Neuronal stem cell (in vitro differentiated cells): ENCODE measurements at regions not wholly inside any gene's neighbourhood (a gene's known extent, or its start where the extent isn't known, plus 50 kb on each side); places are given as distances from the start of the nearest gene placed in this dataset.
A peak's percentile ranks its signal among the peaks of the same experiment; 100 is the strongest.

Experiments
- DNase-seq: peaks from one replicate; pipeline ENCODE4 v3.0.0-alpha.2; 2013; ENCODE audit warnings: low spot score
- H2AFZ ChIP-seq: one replicate; pipeline ENCODE4 v1.6.1; 2013; ENCODE audit warnings: mild to moderate bottlenecking, low read length, inconsistent platforms
- H2AK5ac ChIP-seq: 2 replicates; pipeline ENCODE4 v1.6.1; 2013; ENCODE audit warnings: low read depth, mild to moderate bottlenecking, inconsistent platforms, low read length, moderate library complexity, mixed read lengths
- H2BK120ac ChIP-seq: 2 replicates; pipeline ENCODE4 v1.6.1; 2013; ENCODE audit warnings: low read depth, mild to moderate bottlenecking, inconsistent platforms, low read length, moderate library complexity, mixed read lengths
- H2BK12ac ChIP-seq: one replicate; pipeline ENCODE4 v1.6.1; 2013; ENCODE audit warnings: low read length, inconsistent platforms
- H2BK15ac ChIP-seq: 2 replicates; pipeline ENCODE4 v1.6.1; 2013; ENCODE audit warnings: mild to moderate bottlenecking, low read length, inconsistent platforms, mixed read lengths
- H2BK5ac ChIP-seq: one replicate; pipeline ENCODE4 v1.6.1; 2013; ENCODE audit warnings: inconsistent platforms, mild to moderate bottlenecking, low read length, moderate library complexity
- H3K14ac ChIP-seq: one replicate; pipeline ENCODE4 v1.6.1; 2013; ENCODE audit warnings: low read length, inconsistent platforms
- H3K18ac ChIP-seq: 2 replicates; pipeline ENCODE4 v1.6.1; 2013; ENCODE audit warnings: low read length, inconsistent platforms
- H3K23ac ChIP-seq: 2 replicates; pipeline ENCODE4 v1.6.1; 2013; ENCODE audit warnings: low read depth, mild to moderate bottlenecking, mixed read lengths, low read length, inconsistent platforms; ENCODE audit not compliant: poor library complexity
- H3K27ac ChIP-seq: replicated peaks from 3 replicates; pipeline ENCODE4 v1.5.1; 2013; ENCODE audit warnings: low read length, inconsistent platforms
- H3K27me3 ChIP-seq, 3 experiments: 2 replicates each; pipeline ENCODE4 v1.6.1; 2013; ENCODE audit warnings: low read length in 3 of 3, mild to moderate bottlenecking in 2 of 3, inconsistent platforms in 1 of 3, low read depth in 1 of 3, mixed read lengths in 1 of 3, moderate library complexity in 1 of 3; ENCODE audit not compliant: control insufficient read depth in 3 of 3, insufficient read depth in 3 of 3
- H3K36me3 ChIP-seq, 2 donors: replicated peaks in 1 of 2; 2 replicates each; pipeline ENCODE4 v1.6.1; 2013; ENCODE audit warnings: low read length in 2 of 2; ENCODE audit not compliant: control insufficient read depth in 2 of 2, insufficient read depth in 2 of 2
- H3K4ac ChIP-seq: 2 replicates; pipeline ENCODE4 v1.6.1; 2013; ENCODE audit warnings: inconsistent platforms, mild to moderate bottlenecking, low read length, moderate library complexity
- H3K4me1 ChIP-seq, 2 donors: 1 replicate in 1 of 2; 2 replicates in 1 of 2; pipeline ENCODE4 v1.6.1; 2013; ENCODE audit warnings: low read length in 2 of 2, low read depth in 1 of 2; ENCODE audit not compliant: control insufficient read depth in 2 of 2, insufficient read depth in 1 of 2
- H3K4me2 ChIP-seq: one replicate; pipeline ENCODE4 v1.6.1; 2013; ENCODE audit warnings: mild to moderate bottlenecking, low read length, inconsistent platforms; ENCODE audit not compliant: insufficient read depth, poor library complexity, severe bottlenecking
- H3K4me3 ChIP-seq, 2 donors: 2 replicates each; pipeline ENCODE4 v1.5.1; 2013; ENCODE audit warnings: low read length in 2 of 2, mild to moderate bottlenecking in 2 of 2, inconsistent platforms in 1 of 2, moderate library complexity in 1 of 2
- H3K79me1 ChIP-seq: one replicate; pipeline ENCODE4 v1.6.1; 2013; ENCODE audit warnings: low read depth, mild to moderate bottlenecking, inconsistent platforms, low read length, moderate library complexity
- H3K9ac ChIP-seq: one replicate; pipeline ENCODE4 v1.6.1; 2013; ENCODE audit warnings: mild to moderate bottlenecking, low read depth, low read length, inconsistent platforms; ENCODE audit not compliant: poor library complexity
- H3K9me3 ChIP-seq, 2 donors: replicated peaks in 1 of 2; 2 replicates each; pipeline versions ENCODE3 to v1.6.1; 2013; ENCODE audit warnings: low read length in 2 of 2, mild to moderate bottlenecking in 2 of 2, inconsistent platforms in 1 of 2, low read depth in 1 of 2, mixed read lengths in 1 of 2, moderate library complexity in 1 of 2; ENCODE audit not compliant: control insufficient read depth in 2 of 2, insufficient read depth in 1 of 2
- H4K8ac ChIP-seq: one replicate; pipeline ENCODE4 v1.6.1; 2013; ENCODE audit warnings: low read depth, mild to moderate bottlenecking, inconsistent platforms, low read length, moderate library complexity
- H4K91ac ChIP-seq: one replicate; pipeline ENCODE4 v1.6.1; 2013; ENCODE audit warnings: low read length, low read depth, mild to moderate bottlenecking, inconsistent platforms; ENCODE audit not compliant: poor library complexity
- WGBS, 2 donors: extraction: QIAGEN DNeasy Blood & Tissue Kit; methylation state at CpG; one replicate each; pipeline ENCODE4 v1.1.7; 2013; ENCODE audit warnings: missing lambda C conversion rate in 2 of 2, mixed read lengths in 1 of 2; ENCODE audit not compliant: insufficient read length in 2 of 2, insufficient replicate concordance in 1 of 2; ENCODE audit errors: extremely low coverage in 2 of 2; 5-methylcytosine and 5-hydroxymethylcytosine counted together

DNA sequence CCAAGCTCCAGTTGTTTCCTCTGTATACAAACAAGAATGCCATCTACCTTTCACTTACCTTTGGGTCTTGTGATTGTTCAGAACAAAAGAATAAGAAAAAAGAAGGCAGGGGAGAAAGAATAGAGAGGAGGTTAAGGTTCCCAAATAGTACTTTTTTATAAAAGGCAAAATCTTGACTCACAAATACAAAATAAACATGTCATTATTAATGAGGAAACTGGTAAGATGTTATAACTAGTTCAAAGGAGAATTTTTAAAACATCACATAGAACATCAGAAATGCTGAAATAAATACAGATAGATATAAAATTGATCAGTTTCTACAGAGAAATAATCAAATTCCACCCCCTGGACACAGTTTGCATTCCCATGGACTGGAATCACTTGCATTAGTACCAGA is 446.7 kb upstream of the CCDC196 start:
- no peak overlapping the region for H3K27ac ChIP-seq
- H4K8ac ChIP-seq = no peak overlapping the region
- H3K4me1 ChIP-seq = peaks cover 0 to 7% of the 10 kb centered on the region in 2 donors
- H3K4me3 ChIP-seq = no peak overlapping the region
- H3K14ac ChIP-seq = no peak overlapping the region
- no peak overlapping the region for H3K18ac ChIP-seq
- H2BK12ac ChIP-seq = no peak overlapping the region
- H3K9me3 ChIP-seq = no peaks in the 10 kb centered on the region
- no peak overlapping the region for H2BK5ac ChIP-seq
- no peak overlapping the region for H3K4me2 ChIP-seq
- no peaks in the 10 kb centered on the region for H3K79me1 ChIP-seq
- no peak overlapping the region for H2BK15ac ChIP-seq
- H2BK120ac ChIP-seq = no peak overlapping the region
- no peak overlapping the region for H3K4ac ChIP-seq
- H3K9ac ChIP-seq = no peak overlapping the region
- no peak overlapping the region for H2AK5ac ChIP-seq
- H2AFZ ChIP-seq = no peak overlapping the region
- no peaks in the 10 kb centered on the region for H3K36me3 ChIP-seq
- H3K27me3 ChIP-seq = no peaks in the 10 kb centered on the region
- H4K91ac ChIP-seq = no peak overlapping the region
- no peak for DNase-seq
- H3K23ac ChIP-seq = no peak overlapping the region

DNA sequence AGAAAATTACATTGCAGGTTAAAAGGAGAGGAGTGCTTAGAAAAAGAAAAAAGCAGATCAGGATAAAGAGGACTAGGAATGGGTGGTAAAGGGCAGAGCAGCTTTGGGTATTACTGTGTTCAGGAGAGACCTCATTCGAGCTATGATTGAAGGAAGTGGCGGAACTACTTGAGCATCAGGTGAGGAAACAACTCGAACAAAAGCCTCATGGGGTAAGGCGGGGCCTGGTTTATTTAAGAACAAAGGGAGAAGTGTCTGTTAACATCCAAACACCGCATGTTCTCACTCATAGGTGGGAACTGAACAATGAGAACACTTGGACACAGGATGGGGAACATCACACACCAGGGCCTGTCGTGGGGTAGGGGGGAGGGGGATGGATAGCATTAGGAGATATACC is 444.6 kb upstream of the CCDC196 start:
- Histone ChIP-seq H3K14ac (no peak overlapping the region), H3K9me3 (no peaks in the 10 kb centered on the region), H2BK5ac (no peak overlapping the region), H4K8ac (no peak overlapping the region), H2BK12ac (no peak overlapping the region), H2BK15ac (no peak overlapping the region), H3K36me3 (no peaks in the 10 kb centered on the region), H3K27me3 (no peaks in the 10 kb centered on the region), H3K27ac (no peak overlapping the region), H3K79me1 (no peaks in the 10 kb centered on the region), H4K91ac (no peak overlapping the region), H2BK120ac (no peak overlapping the region), H3K4ac (no peak overlapping the region), H3K4me1 (peaks cover 0 to 18% of the 10 kb centered on the region in 2 donors), H3K23ac (no peak overlapping the region), H2AK5ac (no peak overlapping the region), H3K9ac (no peak overlapping the region), H3K4me3 (no peak overlapping the region), H2AFZ (no peak overlapping the region), H3K4me2 (no peak overlapping the region), H3K18ac (no peak overlapping the region)
- no peak for DNase-seq
- WGBS, 2 donors = no CpG with 5 or more reads among the region's 6 CpGs

DNA sequence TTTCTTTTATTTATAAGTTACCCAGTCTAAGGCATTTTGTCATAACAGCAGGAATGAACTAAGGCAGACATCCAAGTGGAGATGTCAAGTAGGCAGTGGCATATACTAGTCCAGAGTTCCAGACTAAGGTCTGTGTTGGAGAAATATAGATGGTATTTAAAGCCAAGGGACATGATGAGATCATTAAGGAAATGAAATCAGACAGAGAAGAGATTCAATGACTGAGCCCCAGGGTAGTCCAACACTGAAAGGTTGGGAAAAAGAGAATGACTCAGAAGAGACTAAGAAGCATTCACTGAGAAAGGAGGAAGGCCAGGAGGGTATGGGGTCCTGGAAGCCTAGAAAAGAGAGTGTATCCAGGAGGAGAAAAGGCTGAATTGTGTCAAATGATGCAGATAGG is 442.2 kb upstream of the CCDC196 start:
- Histone ChIP-seq H2BK15ac (no peak overlapping the region), H4K91ac (no peak overlapping the region), H2BK120ac (no peak overlapping the region), H3K79me1 (no peaks in the 10 kb centered on the region), H3K4me2 (no peak overlapping the region), H3K4me1 (peaks cover 0 to 12% of the 10 kb centered on the region in 2 donors), H3K23ac (no peak overlapping the region), H3K9me3 (no peaks in the 10 kb centered on the region), H3K4me3 (no peak overlapping the region), H3K14ac (no peak overlapping the region), H2AFZ (no peak overlapping the region), H3K4ac (no peak overlapping the region), H3K27ac (no peak overlapping the region), H3K36me3 (no peaks in the 10 kb centered on the region), H3K9ac (no peak overlapping the region), H3K27me3 (no peaks in the 10 kb centered on the region), H2BK12ac (no peak overlapping the region), H3K18ac (no peak overlapping the region), H2AK5ac (no peak overlapping the region), H2BK5ac (no peak overlapping the region), H4K8ac (no peak overlapping the region)
- DNase-seq = no peak

DNA sequence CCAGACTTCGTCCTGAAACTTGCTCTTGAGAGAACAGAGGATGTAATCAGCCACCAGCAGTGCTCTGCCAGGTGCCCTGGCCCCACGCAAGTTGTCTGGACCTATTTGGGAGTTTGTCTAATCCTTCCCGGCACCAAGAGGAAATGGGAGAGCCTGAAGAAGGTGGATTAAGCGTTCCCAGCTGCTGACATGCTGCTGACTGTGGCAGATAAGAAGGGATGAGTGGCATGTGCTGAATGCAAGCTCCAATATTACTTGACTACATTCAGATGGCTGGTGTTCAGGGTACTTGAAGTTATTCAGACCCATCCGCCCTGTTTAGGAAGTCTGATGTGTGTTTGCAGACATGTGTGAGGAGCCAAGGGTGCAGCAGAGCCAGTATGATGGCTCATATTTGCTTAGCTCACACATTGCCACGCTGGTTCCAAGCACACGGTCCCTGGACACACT is 440.6 kb upstream of the CCDC196 start:
- Histone ChIP-seq H3K4ac (no peak overlapping the region), H2BK120ac (no peak overlapping the region), H3K4me3 (no peak overlapping the region), H3K36me3 (no peaks in the 10 kb centered on the region), H2AFZ (peak overlapping the region; percentile 76), H2BK12ac (peak overlapping the region; percentile 67), H3K27ac (no peak overlapping the region), H3K79me1 (no peaks in the 10 kb centered on the region), H2AK5ac (peak overlapping the region; percentile 66), H3K18ac (peak overlapping the region; percentile 58), H2BK15ac (no peak overlapping the region), H3K9ac (no peak overlapping the region), H3K4me2 (no peak overlapping the region), H3K4me1 (peaks cover 0 to 12% of the 10 kb centered on the region in 2 donors), H3K27me3 (no peaks in the 10 kb centered on the region), H4K91ac (no peak overlapping the region), H3K9me3 (no peaks in the 10 kb centered on the region), H4K8ac (no peak overlapping the region), H3K14ac (no peak overlapping the region), H3K23ac (no peak overlapping the region), H2BK5ac (no peak overlapping the region)
- no CpG with 5 or more reads among the region's 7 CpGs for WGBS, 2 donors
- DNase-seq = no peak
